SU-DHL-6 (cell line): ENCODE measurements at regions not wholly inside any gene's neighbourhood (a gene's known extent, or its start where the extent isn't known, plus 50 kb on each side); places are given as distances from the start of the nearest gene placed in this dataset.

ENCODE experiments used
- H2AFZ ChIP-seq: fragments of 200-600 bp; sonication (generic); 2 replicates; pipeline ENCODE4 v1.6.1; 2014; ENCODE audit warnings: low read depth, mild to moderate bottlenecking, moderate library complexity, mixed read lengths, antibody characterized with exemption, low read length; ENCODE audit not compliant: severe bottlenecking
- H3F3A ChIP-seq: fragments of 200-600 bp; shearing (Covaris generic); 2 replicates; pipeline ENCODE4 v1.6.0; 2016; ENCODE audit warnings: antibody characterized with exemption, mild to moderate bottlenecking; ENCODE audit not compliant: insufficient read depth
- H3K27ac ChIP-seq: fragments of 200-600 bp; sonication (generic); 2 replicates; pipeline ENCODE4 v1.5.1; 2016; ENCODE audit warnings: low read depth, mild to moderate bottlenecking, low read length, moderate library complexity, mixed read lengths
- H3K27me3 ChIP-seq: fragments of 200-600 bp; sonication (generic), shearing (Covaris generic); 2 replicates; pipeline ENCODE4 v1.6.0; 2014; ENCODE audit warnings: mild to moderate bottlenecking, low read length
- H3K36me3 ChIP-seq: fragments of 200-600 bp; sonication (generic); 2 replicates; pipeline ENCODE4 v1.6.1; 2014; ENCODE audit warnings: mild to moderate bottlenecking, low read length, mixed read lengths
- H3K4me2 ChIP-seq: fragments of 300-600, 200-600 bp; shearing (Covaris generic), sonication (generic); 2 replicates; pipeline ENCODE4 v1.6.0; 2014; ENCODE audit warnings: low read length, low read depth, mild to moderate bottlenecking; ENCODE audit not compliant: poor library complexity, severe bottlenecking
- H3K4me3 ChIP-seq: fragments of 200-600 bp; sonication (generic); 2 replicates; pipeline ENCODE4 v1.5.1; 2014; ENCODE audit warnings: antibody characterized with exemption, low read length, mild to moderate bottlenecking, mixed read lengths; ENCODE audit not compliant: insufficient read depth, poor library complexity, severe bottlenecking
- H3K79me2 ChIP-seq: fragments of 200-600 bp; sonication (generic); 2 replicates; pipeline ENCODE4 v1.6.1; 2014; ENCODE audit warnings: mild to moderate bottlenecking, low read length, moderate library complexity; ENCODE audit not compliant: insufficient read depth
- H3K9ac ChIP-seq: fragments of 200-600 bp; sonication (generic); 2 replicates; pipeline ENCODE4 v1.7.0; 2014; ENCODE audit warnings: mild to moderate bottlenecking, low read length
- H3K9me2 ChIP-seq: fragments of 200-600 bp; sonication (generic); replicated peaks from 2 replicates; pipeline ENCODE4 v1.6.1; 2014; ENCODE audit warnings: low read length; ENCODE audit not compliant: insufficient read depth
- H3K9me3 ChIP-seq: fragments of 200-600 bp; sonication (generic); 2 replicates; pipeline ENCODE4 v1.6.1; 2014; ENCODE audit warnings: low read length, mixed read lengths; ENCODE audit not compliant: insufficient read depth
- H4K20me1 ChIP-seq: fragments of 200-600 bp; sonication (generic); 2 replicates; pipeline ENCODE4 v1.6.1; 2014; ENCODE audit warnings: low read depth, mild to moderate bottlenecking, antibody characterized with exemption, low read length, moderate library complexity, mixed read lengths
- CTCF ChIP-seq: fragments of 200-600 bp; sonication (generic); IDR thresholded peaks from one replicate; pipeline ENCODE4 v1.5.1; 2017; ENCODE audit warnings: antibody characterized with exemption, mild to moderate bottlenecking, low read length, moderate library complexity; ENCODE audit not compliant: insufficient read depth, poor library complexity, severe bottlenecking
- EZH2phosphoT487 ChIP-seq: fragments of 200-600 bp; sonication (generic), shearing (Covaris generic); conservative IDR thresholded peaks from 2 replicates; pipeline ENCODE4 v1.6.1; 2018; ENCODE audit warnings: mild to moderate bottlenecking, antibody characterized with exemption, low read length, moderate library complexity, mixed read lengths

- Histone ChIP-seq H4K20me1 (no peaks in the 10 kb centered on the region), H3K9ac (no peak overlapping the region), H3K9me2 (no peaks in the 10 kb centered on the region), H3F3A (no peaks in the 10 kb centered on the region), H3K4me3 (no peak overlapping the region), H3K27me3 (no peaks in the 10 kb centered on the region), H2AFZ (no peak overlapping the region), H3K9me3 (peaks cover 7% of the 10 kb centered on the region; the same call in 1 of the 2 replicates), H3K79me2 (no peaks in the 10 kb centered on the region), H3K36me3 (no peaks in the 10 kb centered on the region), H3K4me2 (no peak overlapping the region), H3K27ac (no peak overlapping the region)
- no peak for TF ChIP-seq CTCF
- TF ChIP-seq EZH2phosphoT487 = no peak
Observed at GRCh38 chr9:31470051-31470450, 914.4 kb upstream of the ACO1 start.

DNA sequence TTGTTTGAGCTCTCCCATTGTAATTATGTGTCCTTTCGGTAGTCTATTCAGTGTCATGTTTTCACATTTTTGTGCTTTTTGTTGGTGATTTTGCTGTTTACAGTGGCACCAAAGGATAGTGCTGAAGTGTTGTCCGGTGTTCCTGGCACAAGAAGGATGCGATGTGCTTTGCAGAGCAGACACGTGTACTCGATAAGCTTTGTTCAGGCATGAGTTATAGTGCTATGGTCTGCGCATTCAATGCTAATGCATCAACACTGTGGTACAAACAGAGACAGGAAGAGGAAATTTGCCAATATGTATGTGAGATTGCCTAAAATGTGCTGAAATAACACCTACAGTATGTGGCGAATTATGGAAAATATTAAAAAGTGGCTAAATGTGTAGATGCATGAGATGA, 913.4 kb upstream of the ACO1 start:
- no peaks in the 10 kb centered on the region for H3K79me2 ChIP-seq
- no peak overlapping the region for H3K4me3 ChIP-seq
- no peaks in the 10 kb centered on the region for H3K27me3 ChIP-seq
- H3K27ac ChIP-seq = no peak overlapping the region
- no peaks in the 10 kb centered on the region for H4K20me1 ChIP-seq
- no peak for TF ChIP-seq CTCF
- TF ChIP-seq EZH2phosphoT487 = no peak
- no peak overlapping the region for H2AFZ ChIP-seq
- no peaks in the 10 kb centered on the region for H3F3A ChIP-seq
- no peak overlapping the region for H3K4me2 ChIP-seq
- H3K9me3 ChIP-seq = peaks cover under 1% of the 10 kb centered on the region; the same call in 1 of the 2 replicates
- no peaks in the 10 kb centered on the region for H3K36me3 ChIP-seq
- H3K9me2 ChIP-seq = no peaks in the 10 kb centered on the region
- no peak overlapping the region for H3K9ac ChIP-seq

- Histone ChIP-seq H3K27me3 (no peaks in the 10 kb centered on the region), H3K79me2 (no peaks in the 10 kb centered on the region), H3K9me3 (no peaks in the 10 kb centered on the region), H3K9ac (no peak overlapping the region), H2AFZ (no peak overlapping the region), H3K36me3 (no peaks in the 10 kb centered on the region), H3K4me3 (no peak overlapping the region), H3K27ac (no peak overlapping the region), H3K9me2 (no peaks in the 10 kb centered on the region), H3K4me2 (no peak overlapping the region), H4K20me1 (no peaks in the 10 kb centered on the region), H3F3A (no peaks in the 10 kb centered on the region)
- TF ChIP-seq CTCF (no peak), EZH2phosphoT487 (no peak)
Observed at GRCh38 chr9:31486630-31487029, 897.8 kb upstream of the ACO1 start.
